ENCODE measurements at regions not wholly inside any gene's neighbourhood (a gene's known extent, or its start where the extent isn't known, plus 50 kb on each side); places are given as distances from the start of the nearest gene placed in this dataset.

GRCh38 chr1:104945406-104945805 is 1195.7 kb downstream of the AMY1C start:
- ATAC-seq (replicated peaks in 1 of 4) (no peak), DNase-seq (no peak)
- no peaks in the 10 kb centered on the region for H3K4me1 Mint-ChIP-seq
- no peaks in the 10 kb centered on the region for H3K27me3 Mint-ChIP-seq
- peaks cover 0 to 11% (median 6%) of the 10 kb centered on the region in 3 donors for H3K9me3 Mint-ChIP-seq
- Histone ChIP-seq H3K27me3 (replicated peaks in 1 of 2; ENCODE audit: control insufficient read depth in 2 of 2, extremely low read depth in 1 of 2, insufficient read depth in 2 of 2, low read length in 1 of 2) (no peaks in the 10 kb centered on the region), H3K4me1 (ENCODE audit: control insufficient read depth in 1 of 2, extremely low read depth in 1 of 2, insufficient read depth in 2 of 2, low read length in 2 of 2) (no peaks in the 10 kb centered on the region), H3K36me3 (ENCODE audit: control insufficient read depth in 2 of 2, extremely low read depth in 1 of 2, insufficient read depth in 1 of 2, low read length in 1 of 2) (no peaks in the 10 kb centered on the region), H3K9me3 (no peaks in the 10 kb centered on the region), H3K4me3 (ENCODE audit: control insufficient read depth in 1 of 2, extremely low read depth in 1 of 2, low read length in 1 of 2) (no peak overlapping the region), H3K27ac (ENCODE audit: low read length) (no peak overlapping the region)
- 0% methylated on average over 1 of the region's 2 CpGs for WGBS (ENCODE audit: insufficient coverage)
- H3K27ac Mint-ChIP-seq, result no peak overlapping the region
- ChIA-PET CTCF (no interaction called here), POLR2A (no interaction called here)
- H3K36me3 Mint-ChIP-seq, result no peaks in the 10 kb centered on the region
- no peak overlapping the region for H3K4me3 Mint-ChIP-seq

- DNase-seq (no peak), ATAC-seq (replicated peaks in 1 of 4) (no peak)
- Histone ChIP-seq H3K9me3 (no peaks in the 10 kb centered on the region), H3K4me1 (ENCODE audit: control insufficient read depth in 1 of 2, extremely low read depth in 1 of 2, insufficient read depth in 2 of 2, low read length in 2 of 2) (no peaks in the 10 kb centered on the region), H3K4me3 (ENCODE audit: control insufficient read depth in 1 of 2, extremely low read depth in 1 of 2, low read length in 1 of 2) (no peak overlapping the region), H3K27me3 (replicated peaks in 1 of 2; ENCODE audit: control insufficient read depth in 2 of 2, extremely low read depth in 1 of 2, insufficient read depth in 2 of 2, low read length in 1 of 2) (no peaks in the 10 kb centered on the region), H3K27ac (ENCODE audit: low read length) (no peak overlapping the region), H3K36me3 (ENCODE audit: control insufficient read depth in 2 of 2, extremely low read depth in 1 of 2, insufficient read depth in 1 of 2, low read length in 1 of 2) (no peaks in the 10 kb centered on the region)
- WGBS (ENCODE audit: insufficient coverage), result 0% methylated on average over 1 of the region's 4 CpGs
- Mint-ChIP-seq H3K36me3 (no peaks in the 10 kb centered on the region), H3K4me3 (no peak overlapping the region), H3K4me1 (no peaks in the 10 kb centered on the region), H3K27ac (no peak overlapping the region), H3K9me3 (peaks cover 0 to 19% (median 7%) of the 10 kb centered on the region in 3 donors), H3K27me3 (no peaks in the 10 kb centered on the region)
- CTCF ChIA-PET, result no interaction called here
- POLR2A ChIA-PET, result interaction anchor here in 1 of 2 donors (0.6 kb wide), 1 partner anchor 13 kb away, joined by 3 read pairs; no protein-coding TSS in a partner anchor
Measured at GRCh38 chr1:104946558-104947210, 1197.0 kb downstream of the AMY1C start.

- Histone ChIP-seq H3K4me1 (ENCODE audit: control insufficient read depth in 1 of 2, extremely low read depth in 1 of 2, insufficient read depth in 2 of 2, low read length in 2 of 2) (no peaks in the 10 kb centered on the region), H3K27me3 (replicated peaks in 1 of 2; ENCODE audit: control insufficient read depth in 2 of 2, extremely low read depth in 1 of 2, insufficient read depth in 2 of 2, low read length in 1 of 2) (no peaks in the 10 kb centered on the region), H3K27ac (ENCODE audit: low read length) (no peak overlapping the region), H3K4me3 (ENCODE audit: control insufficient read depth in 1 of 2, extremely low read depth in 1 of 2, low read length in 1 of 2) (no peak overlapping the region), H3K36me3 (ENCODE audit: control insufficient read depth in 2 of 2, extremely low read depth in 1 of 2, insufficient read depth in 1 of 2, low read length in 1 of 2) (no peaks in the 10 kb centered on the region), H3K9me3 (no peaks in the 10 kb centered on the region)
- WGBS (ENCODE audit: insufficient coverage), result no CpG with 5 or more reads among the region's 3 CpGs
- Mint-ChIP-seq H3K4me1 (no peaks in the 10 kb centered on the region), H3K27ac (no peak overlapping the region), H3K27me3 (no peaks in the 10 kb centered on the region), H3K9me3 (peaks cover 4 to 27% (median 7%) of the 10 kb centered on the region in 3 donors), H3K4me3 (no peak overlapping the region), H3K36me3 (no peaks in the 10 kb centered on the region)
- POLR2A ChIA-PET, result no interaction called here
- ATAC-seq (replicated peaks in 1 of 4) (no peak), DNase-seq (no peak)
- CTCF ChIA-PET, result no interaction called here
Measured at GRCh38 chr1:104953555-104953954, 1203.9 kb downstream of the AMY1C start.

GRCh38 chr1:104973516-104973915 is 1223.8 kb downstream of the AMY1C start:
- Mint-ChIP-seq H3K4me3 (no peak overlapping the region), H3K27me3 (no peaks in the 10 kb centered on the region), H3K27ac (no peak overlapping the region), H3K36me3 (no peaks in the 10 kb centered on the region), H3K4me1 (no peaks in the 10 kb centered on the region), H3K9me3 (peaks cover 13 to 26% (median 13%) of the 10 kb centered on the region in 3 donors)
- no peaks in the 10 kb centered on the region for H3K36me3 ChIP-seq (ENCODE audit: control insufficient read depth in 2 of 2, extremely low read depth in 1 of 2, insufficient read depth in 1 of 2, low read length in 1 of 2)
- H3K4me3 ChIP-seq (ENCODE audit: control insufficient read depth in 1 of 2, extremely low read depth in 1 of 2, low read length in 1 of 2), result no peak overlapping the region
- ChIA-PET CTCF (no interaction called here), POLR2A (no interaction called here)
- no peaks in the 10 kb centered on the region for H3K27me3 ChIP-seq (replicated peaks in 1 of 2; ENCODE audit: control insufficient read depth in 2 of 2, extremely low read depth in 1 of 2, insufficient read depth in 2 of 2, low read length in 1 of 2)
- H3K4me1 ChIP-seq (ENCODE audit: control insufficient read depth in 1 of 2, extremely low read depth in 1 of 2, insufficient read depth in 2 of 2, low read length in 2 of 2), result no peaks in the 10 kb centered on the region
- no peak for ATAC-seq (replicated peaks in 1 of 4)
- H3K27ac ChIP-seq (ENCODE audit: low read length), result no peak overlapping the region
- WGBS (ENCODE audit: insufficient coverage), result 40% methylated on average over 1 of the region's 2 CpGs
- no peaks in the 10 kb centered on the region for H3K9me3 ChIP-seq
- DNase-seq, result no peak

GRCh38 chr1:104979651-104980050 is 1230.0 kb downstream of the AMY1C start:
- ATAC-seq (replicated peaks in 1 of 4) (no peak), DNase-seq (no peak)
- Histone ChIP-seq H3K4me3 (ENCODE audit: control insufficient read depth in 1 of 2, extremely low read depth in 1 of 2, low read length in 1 of 2) (no peak overlapping the region), H3K4me1 (ENCODE audit: control insufficient read depth in 1 of 2, extremely low read depth in 1 of 2, insufficient read depth in 2 of 2, low read length in 2 of 2) (no peaks in the 10 kb centered on the region), H3K36me3 (ENCODE audit: control insufficient read depth in 2 of 2, extremely low read depth in 1 of 2, insufficient read depth in 1 of 2, low read length in 1 of 2) (no peaks in the 10 kb centered on the region), H3K27ac (ENCODE audit: low read length) (no peak overlapping the region), H3K9me3 (peaks cover 4% of the 10 kb centered on the region), H3K27me3 (replicated peaks in 1 of 2; ENCODE audit: control insufficient read depth in 2 of 2, extremely low read depth in 1 of 2, insufficient read depth in 2 of 2, low read length in 1 of 2) (no peaks in the 10 kb centered on the region)
- H3K4me3 Mint-ChIP-seq, result no peak overlapping the region
- no peaks in the 10 kb centered on the region for H3K4me1 Mint-ChIP-seq
- H3K9me3 Mint-ChIP-seq, result peaks cover 0 to 18% (median 10%) of the 10 kb centered on the region in 3 donors
- no peaks in the 10 kb centered on the region for H3K36me3 Mint-ChIP-seq
- WGBS (ENCODE audit: insufficient coverage), result no CpG with 5 or more reads among the region's 1 CpG
- ChIA-PET POLR2A (no interaction called here), CTCF (no interaction called here)
- H3K27me3 Mint-ChIP-seq, result no peaks in the 10 kb centered on the region
- H3K27ac Mint-ChIP-seq, result no peak overlapping the region

GRCh38 chr1:104987210-104987609 is 1237.5 kb downstream of the AMY1C start:
- Histone ChIP-seq H3K4me3 (ENCODE audit: control insufficient read depth in 1 of 2, extremely low read depth in 1 of 2, low read length in 1 of 2) (no peak overlapping the region), H3K36me3 (ENCODE audit: control insufficient read depth in 2 of 2, extremely low read depth in 1 of 2, insufficient read depth in 1 of 2, low read length in 1 of 2) (no peaks in the 10 kb centered on the region), H3K27me3 (replicated peaks in 1 of 2; ENCODE audit: control insufficient read depth in 2 of 2, extremely low read depth in 1 of 2, insufficient read depth in 2 of 2, low read length in 1 of 2) (no peaks in the 10 kb centered on the region), H3K9me3 (no peaks in the 10 kb centered on the region), H3K27ac (ENCODE audit: low read length) (no peak overlapping the region), H3K4me1 (ENCODE audit: control insufficient read depth in 1 of 2, extremely low read depth in 1 of 2, insufficient read depth in 2 of 2, low read length in 2 of 2) (no peaks in the 10 kb centered on the region)
- Mint-ChIP-seq H3K9me3 (peaks cover 10 to 27% (median 19%) of the 10 kb centered on the region in 3 donors), H3K4me1 (no peaks in the 10 kb centered on the region), H3K4me3 (no peak overlapping the region), H3K27me3 (no peaks in the 10 kb centered on the region), H3K36me3 (no peaks in the 10 kb centered on the region), H3K27ac (no peak overlapping the region)
- POLR2A ChIA-PET, result no interaction called here
- ATAC-seq (replicated peaks in 1 of 4), result no peak
- CTCF ChIA-PET, result no interaction called here
- DNase-seq, result no peak
- 80% methylated on average over 1 of the region's 1 CpG for WGBS (ENCODE audit: insufficient coverage)

- Histone ChIP-seq H3K27me3 (replicated peaks in 1 of 2; ENCODE audit: control insufficient read depth in 2 of 2, extremely low read depth in 1 of 2, insufficient read depth in 2 of 2, low read length in 1 of 2) (no peaks in the 10 kb centered on the region), H3K4me3 (ENCODE audit: control insufficient read depth in 1 of 2, extremely low read depth in 1 of 2, low read length in 1 of 2) (no peak overlapping the region), H3K4me1 (ENCODE audit: control insufficient read depth in 1 of 2, extremely low read depth in 1 of 2, insufficient read depth in 2 of 2, low read length in 2 of 2) (no peaks in the 10 kb centered on the region), H3K9me3 (no peaks in the 10 kb centered on the region), H3K27ac (ENCODE audit: low read length) (no peak overlapping the region), H3K36me3 (ENCODE audit: control insufficient read depth in 2 of 2, extremely low read depth in 1 of 2, insufficient read depth in 1 of 2, low read length in 1 of 2) (no peaks in the 10 kb centered on the region)
- ATAC-seq (replicated peaks in 1 of 4), result no peak
- H3K4me3 Mint-ChIP-seq, result no peak overlapping the region
- no peaks in the 10 kb centered on the region for H3K4me1 Mint-ChIP-seq
- DNase-seq, result no peak
- CTCF ChIA-PET, result no interaction called here
- no peaks in the 10 kb centered on the region for H3K36me3 Mint-ChIP-seq
- no CpG with 5 or more reads among the region's 3 CpGs for WGBS (ENCODE audit: insufficient coverage)
- no peak overlapping the region for H3K27ac Mint-ChIP-seq
- H3K27me3 Mint-ChIP-seq, result no peaks in the 10 kb centered on the region
- peaks cover 14 to 28% (median 15%) of the 10 kb centered on the region in 3 donors for H3K9me3 Mint-ChIP-seq
- POLR2A ChIA-PET, result no interaction called here
Measured at GRCh38 chr1:104989012-104989411, 1239.3 kb downstream of the AMY1C start.
